Ishikawa (cell line): ENCODE measurements at regions not wholly inside any gene's neighbourhood (a gene's known extent, or its start where the extent isn't known, plus 50 kb on each side); places are given as distances from the start of the nearest gene placed in this dataset.

ENCODE experiments used
- CEBPB ChIP-seq: IDR thresholded peaks from 2 replicates; pipeline ENCODE4 v1.6.1; 2012
- CREB1 ChIP-seq: IDR thresholded peaks from 2 replicates; pipeline ENCODE4 v1.6.1; 2012; ENCODE audit warnings: low read depth
- EGR1 ChIP-seq: IDR thresholded peaks from 2 replicates; pipeline ENCODE4 v1.6.1; 2012
- EP300 ChIP-seq: IDR thresholded peaks from 2 replicates; pipeline ENCODE4 v1.6.1; 2012; ENCODE audit warnings: borderline replicate concordance
- FOXM1 ChIP-seq: IDR thresholded peaks from 2 replicates; pipeline ENCODE4 v1.6.1; 2012; ENCODE audit warnings: low read depth, borderline replicate concordance
- RAD21 ChIP-seq: IDR thresholded peaks from 2 replicates; pipeline ENCODE4 v1.6.1; 2012; ENCODE audit warnings: low read depth
- REST ChIP-seq: IDR thresholded peaks from 2 replicates; pipeline ENCODE4 v1.6.1; 2012; ENCODE audit warnings: low read depth, mild to moderate bottlenecking
- TAF1 ChIP-seq: IDR thresholded peaks from 2 replicates; pipeline ENCODE4 v1.6.1; 2012; ENCODE audit warnings: low read depth, mild to moderate bottlenecking
- YY1 ChIP-seq: IDR thresholded peaks from 2 replicates; pipeline ENCODE4 v1.6.1; 2012; ENCODE audit warnings: low read depth
- ZBTB7A ChIP-seq: IDR thresholded peaks from 2 replicates; pipeline ENCODE4 v1.6.1; 2012; ENCODE audit warnings: low read depth

- no peak for TF ChIP-seq YY1
- no peak for TF ChIP-seq FOXM1
- TF ChIP-seq EP300, result no peak
- no peak for TF ChIP-seq EGR1
- no peak for TF ChIP-seq REST
- TF ChIP-seq CEBPB, result no peak
- TF ChIP-seq CREB1, result no peak
- no peak for TF ChIP-seq ZBTB7A
- TF ChIP-seq TAF1, result no peak
- no peak for TF ChIP-seq RAD21
These were observed 122.4 kb upstream of the ACSL4 start for GRCh38 chrX:109855501-109855900.
